ENCODE measurements at regions not wholly inside any gene's neighbourhood (a gene's known extent, or its start where the extent isn't known, plus 50 kb on each side); places are given as distances from the start of the nearest gene placed in this dataset.
"Not testable (repeated sequence)": the region's sequence is repeated elsewhere in the genome, so short reads cannot be mapped to it uniquely, and the experiment has no call there.

DNA sequence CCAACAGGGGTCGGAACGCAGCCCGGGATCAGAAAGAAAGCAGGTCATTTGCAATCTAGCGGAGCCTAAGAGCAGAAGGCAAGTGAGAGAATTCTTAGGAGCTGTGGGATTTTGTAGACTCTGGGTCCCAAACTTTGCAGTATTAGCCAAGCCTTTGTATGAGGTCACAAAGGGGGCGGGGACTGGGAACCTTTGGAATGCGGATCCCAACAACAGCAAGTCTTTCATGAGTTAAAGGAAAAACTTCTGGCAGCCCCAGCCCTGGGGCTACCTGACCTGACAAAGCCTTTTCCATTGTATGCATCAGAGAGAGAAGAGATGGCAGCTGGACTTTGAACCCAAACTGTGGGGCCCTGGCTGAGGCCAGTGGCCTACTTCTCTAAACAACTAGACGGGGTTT, 73.3 kb downstream of the DAPL1 start:
- not testable (repeated sequence) for H3K79me1 ChIP-seq (ENCODE audit: insufficient read depth, low read depth, low read length, poor library complexity, severe bottlenecking); H4K91ac ChIP-seq (ENCODE audit: insufficient read length, low read depth, low read length); H3K27ac ChIP-seq (ENCODE audit: insufficient read length, low read depth, low read length); H3K23me2 ChIP-seq (ENCODE audit: insufficient read length, low read depth, low read length, poor library complexity, severe bottlenecking); H3K27me3 Mint-ChIP-seq (ENCODE audit: low read depth); H2BK120ac ChIP-seq (ENCODE audit: low read depth, low read length, poor library complexity, severe bottlenecking); H2BK12ac ChIP-seq (ENCODE audit: insufficient read length, low read depth, low read length); H3K4me1 Mint-ChIP-seq; H3K27ac Mint-ChIP-seq; H3K9me3 ChIP-seq (ENCODE audit: control insufficient read depth, low read depth, low read length); H3K4me3 Mint-ChIP-seq; H3K9me3 Mint-ChIP-seq; H4K5ac ChIP-seq (ENCODE audit: insufficient read length, low read depth, low read length); H3K4ac ChIP-seq (ENCODE audit: low read depth, low read length); H2AFZ ChIP-seq (ENCODE audit: low read length); H2AK5ac ChIP-seq (ENCODE audit: insufficient read length, low read length); H3K4me2 ChIP-seq (ENCODE audit: insufficient read depth, insufficient read length, low read length); H3K9ac ChIP-seq (ENCODE audit: extremely low read depth, insufficient read length, low read length); H3K23ac ChIP-seq (ENCODE audit: insufficient read length, low read depth, low read length); H4K20me1 ChIP-seq (ENCODE audit: control insufficient read depth, insufficient read depth, insufficient read length); H2BK5ac ChIP-seq (ENCODE audit: insufficient read length, low read length); H2BK15ac ChIP-seq (ENCODE audit: low read depth, low read length); H3K14ac ChIP-seq (ENCODE audit: insufficient read depth, low read length); H3T11ph ChIP-seq (ENCODE audit: low read length); H3K27me3 ChIP-seq (ENCODE audit: insufficient read depth, low read length); H4K8ac ChIP-seq (replicated peaks; ENCODE audit: insufficient read length, low read depth, low read length); H3K36me3 Mint-ChIP-seq (ENCODE audit: insufficient read depth in 1 of 3, low read depth in 3 of 3); H3K56ac ChIP-seq (ENCODE audit: insufficient read length, low read depth, low read length); H2BK20ac ChIP-seq (ENCODE audit: low read depth, low read length, poor library complexity, severe bottlenecking); H3K18ac ChIP-seq (ENCODE audit: insufficient read length, low read depth, low read length); H3K79me2 ChIP-seq (ENCODE audit: insufficient read depth, low read length); H3K4me1 ChIP-seq (ENCODE audit: insufficient read depth, low read length)
- DNase-seq, result peak; percentile 45
- no CpG with 5 or more reads among the region's 7 CpGs for WGBS (ENCODE audit: extremely low coverage, insufficient read length, low lambda C conversion rate)
